ENCODE measurements at regions not wholly inside any gene's neighbourhood (a gene's known extent, or its start where the extent isn't known, plus 50 kb on each side); places are given as distances from the start of the nearest gene placed in this dataset.

GRCh38 chr9:28926306-28926705, 1353.0 kb upstream of the C9orf72 start:
- Histone ChIP-seq H2BK12ac (ENCODE audit: low read length in 2 of 2) (no peak overlapping the region), H3K4me3 (ENCODE audit: insufficient read depth in 1 of 2, low read depth in 1 of 2, low read length in 2 of 2) (no peak overlapping the region), H2BK120ac (ENCODE audit: low read depth, low read length) (no peak overlapping the region), H3K9me3 (ENCODE audit: control insufficient read depth, low read length) (no peaks in the 10 kb centered on the region), H2AK5ac (ENCODE audit: low read length, severe bottlenecking) (no peak overlapping the region), H2AFZ (ENCODE audit: low read depth, low read length) (no peak overlapping the region), H3K4me2 (ENCODE audit: low read length, poor library complexity, severe bottlenecking) (no peak overlapping the region), H3K36me3 (ENCODE audit: control insufficient read depth in 1 of 2, insufficient read depth in 2 of 2, low read depth in 1 of 2, low read length in 2 of 2) (no peaks in the 10 kb centered on the region), H3K14ac (ENCODE audit: low read length in 2 of 2) (no peak overlapping the region), H3K4me1 (ENCODE audit: control insufficient read depth, insufficient read depth, low read depth, low read length) (no peaks in the 10 kb centered on the region), H4K91ac (ENCODE audit: low read length) (no peak overlapping the region), H2BK5ac (ENCODE audit: low read depth, low read length, poor library complexity, severe bottlenecking) (no peak overlapping the region), H3K4ac (ENCODE audit: low read depth in 1 of 2, low read length in 2 of 2) (no peak overlapping the region), H3K27me3 (ENCODE audit: control insufficient read depth in 1 of 2, insufficient read depth in 1 of 2, low read length in 2 of 2) (no peaks in the 10 kb centered on the region), H2BK15ac (ENCODE audit: low read depth, poor library complexity, severe bottlenecking) (no peak overlapping the region), H3K18ac (ENCODE audit: low read depth in 1 of 2, low read length in 2 of 2) (no peak overlapping the region), H3K9ac (ENCODE audit: low read length) (no peak overlapping the region), H3K79me1 (replicated peaks; ENCODE audit: low read length, poor library complexity, severe bottlenecking) (no peaks in the 10 kb centered on the region), H4K8ac (ENCODE audit: low read length) (no peak overlapping the region), H3K27ac (ENCODE audit: low read length, poor library complexity, severe bottlenecking) (no peak overlapping the region), H3K23ac (ENCODE audit: low read length in 2 of 2) (no peak overlapping the region)
- no peak for DNase-seq
- WGBS: no CpG with 5 or more reads among the region's 3 CpGs

- Histone ChIP-seq H2AFZ (ENCODE audit: low read depth, low read length) (no peak overlapping the region), H3K4me2 (ENCODE audit: low read length, poor library complexity, severe bottlenecking) (no peak overlapping the region), H3K9me3 (ENCODE audit: control insufficient read depth, low read length) (no peaks in the 10 kb centered on the region), H3K18ac (ENCODE audit: low read depth in 1 of 2, low read length in 2 of 2) (no peak overlapping the region), H2BK120ac (ENCODE audit: low read depth, low read length) (no peak overlapping the region), H3K4ac (ENCODE audit: low read depth in 1 of 2, low read length in 2 of 2) (no peak overlapping the region), H3K36me3 (ENCODE audit: control insufficient read depth in 1 of 2, insufficient read depth in 2 of 2, low read depth in 1 of 2, low read length in 2 of 2) (no peaks in the 10 kb centered on the region), H2BK5ac (ENCODE audit: low read depth, low read length, poor library complexity, severe bottlenecking) (no peak overlapping the region), H3K79me1 (replicated peaks; ENCODE audit: low read length, poor library complexity, severe bottlenecking) (no peaks in the 10 kb centered on the region), H3K4me3 (ENCODE audit: insufficient read depth in 1 of 2, low read depth in 1 of 2, low read length in 2 of 2) (no peak overlapping the region), H4K91ac (ENCODE audit: low read length) (no peak overlapping the region), H3K23ac (ENCODE audit: low read length in 2 of 2) (no peak overlapping the region), H4K8ac (ENCODE audit: low read length) (no peak overlapping the region), H3K27me3 (ENCODE audit: control insufficient read depth in 1 of 2, insufficient read depth in 1 of 2, low read length in 2 of 2) (no peaks in the 10 kb centered on the region), H2BK15ac (ENCODE audit: low read depth, poor library complexity, severe bottlenecking) (no peak overlapping the region), H3K4me1 (ENCODE audit: control insufficient read depth, insufficient read depth, low read depth, low read length) (no peaks in the 10 kb centered on the region), H2BK12ac (ENCODE audit: low read length in 2 of 2) (no peak overlapping the region), H3K14ac (ENCODE audit: low read length in 2 of 2) (no peak overlapping the region), H3K9ac (ENCODE audit: low read length) (no peak overlapping the region), H3K27ac (ENCODE audit: low read length, poor library complexity, severe bottlenecking) (no peak overlapping the region), H2AK5ac (ENCODE audit: low read length, severe bottlenecking) (no peak overlapping the region)
- DNase-seq: no peak
- no CpG with 5 or more reads among the region's 1 CpG for WGBS
Observed at GRCh38 chr9:28927691-28928090, 1354.4 kb upstream of the C9orf72 start.

GRCh38 chr9:28929433-28929832, 1356.2 kb upstream of the C9orf72 start:
- no peak overlapping the region for H2BK15ac ChIP-seq (ENCODE audit: low read depth, poor library complexity, severe bottlenecking)
- no peak overlapping the region for H2AFZ ChIP-seq (ENCODE audit: low read depth, low read length)
- H3K18ac ChIP-seq (ENCODE audit: low read depth in 1 of 2, low read length in 2 of 2): no peak overlapping the region
- DNase-seq: peak; percentile 2
- H3K4ac ChIP-seq (ENCODE audit: low read depth in 1 of 2, low read length in 2 of 2): no peak overlapping the region
- H2BK5ac ChIP-seq (ENCODE audit: low read depth, low read length, poor library complexity, severe bottlenecking): no peak overlapping the region
- no peaks in the 10 kb centered on the region for H3K36me3 ChIP-seq (ENCODE audit: control insufficient read depth in 1 of 2, insufficient read depth in 2 of 2, low read depth in 1 of 2, low read length in 2 of 2)
- H3K14ac ChIP-seq (ENCODE audit: low read length in 2 of 2): no peak overlapping the region
- no peak overlapping the region for H3K23ac ChIP-seq (ENCODE audit: low read length in 2 of 2)
- no peak overlapping the region for H3K9ac ChIP-seq (ENCODE audit: low read length)
- no peaks in the 10 kb centered on the region for H3K4me1 ChIP-seq (ENCODE audit: control insufficient read depth, insufficient read depth, low read depth, low read length)
- no peak overlapping the region for H3K4me3 ChIP-seq (ENCODE audit: insufficient read depth in 1 of 2, low read depth in 1 of 2, low read length in 2 of 2)
- H3K27ac ChIP-seq (ENCODE audit: low read length, poor library complexity, severe bottlenecking): no peak overlapping the region
- no peaks in the 10 kb centered on the region for H3K79me1 ChIP-seq (replicated peaks; ENCODE audit: low read length, poor library complexity, severe bottlenecking)
- no peak overlapping the region for H3K4me2 ChIP-seq (ENCODE audit: low read length, poor library complexity, severe bottlenecking)
- H4K8ac ChIP-seq (ENCODE audit: low read length): no peak overlapping the region
- no peak overlapping the region for H4K91ac ChIP-seq (ENCODE audit: low read length)
- H3K27me3 ChIP-seq (ENCODE audit: control insufficient read depth in 1 of 2, insufficient read depth in 1 of 2, low read length in 2 of 2): no peaks in the 10 kb centered on the region
- WGBS: no CpG with 5 or more reads among the region's 3 CpGs
- no peaks in the 10 kb centered on the region for H3K9me3 ChIP-seq (ENCODE audit: control insufficient read depth, low read length)
- no peak overlapping the region for H2AK5ac ChIP-seq (ENCODE audit: low read length, severe bottlenecking)
- no peak overlapping the region for H2BK120ac ChIP-seq (ENCODE audit: low read depth, low read length)
- H2BK12ac ChIP-seq (ENCODE audit: low read length in 2 of 2): no peak overlapping the region

- no peak overlapping the region for H3K4me3 ChIP-seq (ENCODE audit: insufficient read depth in 1 of 2, low read depth in 1 of 2, low read length in 2 of 2)
- H2BK120ac ChIP-seq (ENCODE audit: low read depth, low read length): no peak overlapping the region
- no peaks in the 10 kb centered on the region for H3K27me3 ChIP-seq (ENCODE audit: control insufficient read depth in 1 of 2, insufficient read depth in 1 of 2, low read length in 2 of 2)
- H2BK12ac ChIP-seq (ENCODE audit: low read length in 2 of 2): no peak overlapping the region
- no peaks in the 10 kb centered on the region for H3K9me3 ChIP-seq (ENCODE audit: control insufficient read depth, low read length)
- H3K4me2 ChIP-seq (ENCODE audit: low read length, poor library complexity, severe bottlenecking): no peak overlapping the region
- no peaks in the 10 kb centered on the region for H3K36me3 ChIP-seq (ENCODE audit: control insufficient read depth in 1 of 2, insufficient read depth in 2 of 2, low read depth in 1 of 2, low read length in 2 of 2)
- DNase-seq: no peak
- no peak overlapping the region for H3K23ac ChIP-seq (ENCODE audit: low read length in 2 of 2)
- WGBS: 100% methylated on average over 1 of the region's 3 CpGs
- no peaks in the 10 kb centered on the region for H3K79me1 ChIP-seq (replicated peaks; ENCODE audit: low read length, poor library complexity, severe bottlenecking)
- H2BK15ac ChIP-seq (ENCODE audit: low read depth, poor library complexity, severe bottlenecking): no peak overlapping the region
- no peak overlapping the region for H2AFZ ChIP-seq (ENCODE audit: low read depth, low read length)
- H3K9ac ChIP-seq (ENCODE audit: low read length): no peak overlapping the region
- H3K18ac ChIP-seq (ENCODE audit: low read depth in 1 of 2, low read length in 2 of 2): no peak overlapping the region
- no peak overlapping the region for H2AK5ac ChIP-seq (ENCODE audit: low read length, severe bottlenecking)
- H4K8ac ChIP-seq (ENCODE audit: low read length): no peak overlapping the region
- H2BK5ac ChIP-seq (ENCODE audit: low read depth, low read length, poor library complexity, severe bottlenecking): no peak overlapping the region
- H3K4me1 ChIP-seq (ENCODE audit: control insufficient read depth, insufficient read depth, low read depth, low read length): no peaks in the 10 kb centered on the region
- no peak overlapping the region for H3K27ac ChIP-seq (ENCODE audit: low read length, poor library complexity, severe bottlenecking)
- no peak overlapping the region for H3K14ac ChIP-seq (ENCODE audit: low read length in 2 of 2)
- H4K91ac ChIP-seq (ENCODE audit: low read length): no peak overlapping the region
- no peak overlapping the region for H3K4ac ChIP-seq (ENCODE audit: low read depth in 1 of 2, low read length in 2 of 2)
Observed at GRCh38 chr9:28930766-28931165, 1357.5 kb upstream of the C9orf72 start.
